ENCODE measurements at regions not wholly inside any gene's neighbourhood (a gene's known extent, or its start where the extent isn't known, plus 50 kb on each side); places are given as distances from the start of the nearest gene placed in this dataset.

- Histone ChIP-seq H3K9me3 (ENCODE audit: control insufficient read depth in 1 of 2, insufficient read depth in 1 of 2, low read depth in 1 of 2, low read length in 2 of 2) (no peaks in the 10 kb centered on the region), H3K79me2 (ENCODE audit: insufficient read depth, low read length) (no peaks in the 10 kb centered on the region), H3K27me3 (ENCODE audit: insufficient read depth, low read length) (0 out of 2 replicates have a peak, but pooled peaks cover 3% of the 10 kb centered on the region), H3K4me3 (replicated peaks in 1 of 2; ENCODE audit: low read depth in 1 of 2, low read length in 2 of 2) (no peak overlapping the region), H3K9ac (ENCODE audit: low read length) (no peak overlapping the region), H3K4me1 (ENCODE audit: control insufficient read depth in 1 of 2, insufficient read depth in 2 of 2, low read length in 2 of 2) (no peaks in the 10 kb centered on the region), H3K27ac (ENCODE audit: low read depth, low read length) (no peak overlapping the region), H3K4me2 (ENCODE audit: low read length) (no peak overlapping the region), H2AFZ (ENCODE audit: low read depth, low read length, poor library complexity, severe bottlenecking) (no peak overlapping the region), H3K9me2 (ENCODE audit: insufficient read depth) (no peaks in the 10 kb centered on the region), H4K20me1 (ENCODE audit: insufficient read depth) (no peaks in the 10 kb centered on the region), H3K36me3 (ENCODE audit: control insufficient read depth in 1 of 2, insufficient read depth in 2 of 2, low read length in 2 of 2) (no peaks in the 10 kb centered on the region)
- ChIA-PET RAD21 (ENCODE audit: low non-redundant PET in 1 of 2, low total read pairs in 2 of 2, uncharacterized antibody in 2 of 2, unreplicated experiment in 2 of 2) (no interaction called here), CTCF (no interaction called here), POLR2A (no interaction called here)
- TF ChIP-seq EGR1 (IDR thresholded peaks at IDR 0.05; ENCODE audit: low read depth): no peak
- TF ChIP-seq REST (IDR thresholded peaks at IDR 0.05; ENCODE audit: low read depth): no peak
- TF ChIP-seq SP1 (IDR thresholded peaks at IDR 0.05; ENCODE audit: low read depth): no peak
- TF ChIP-seq ZFX (IDR thresholded peaks at IDR 0.05): no peak
- no peak for TF ChIP-seq POLR2A (IDR thresholded peaks at IDR 0.05; ENCODE audit: borderline replicate concordance, extremely low read depth, insufficient read depth, insufficient read length)
- no peak for TF ChIP-seq YY1 (IDR thresholded peaks at IDR 0.05; ENCODE audit: extremely low read depth, insufficient replicate concordance, low read depth, low read length)
- TF ChIP-seq ELF1 (IDR thresholded peaks at IDR 0.05; ENCODE audit: borderline replicate concordance, low read depth): no peak
- TF ChIP-seq SIN3A (IDR thresholded peaks at IDR 0.05; ENCODE audit: low read depth): no peak
- TF ChIP-seq, protein P1, sequence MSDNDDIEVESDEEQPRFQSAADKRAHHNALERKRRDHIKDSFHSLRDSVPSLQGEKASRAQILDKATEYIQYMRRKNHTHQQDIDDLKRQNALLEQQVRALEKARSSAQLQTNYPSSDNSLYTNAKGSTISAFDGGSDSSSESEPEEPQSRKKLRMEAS (IDR thresholded peaks at IDR 0.05): no peak
- TF ChIP-seq, protein P2, sequence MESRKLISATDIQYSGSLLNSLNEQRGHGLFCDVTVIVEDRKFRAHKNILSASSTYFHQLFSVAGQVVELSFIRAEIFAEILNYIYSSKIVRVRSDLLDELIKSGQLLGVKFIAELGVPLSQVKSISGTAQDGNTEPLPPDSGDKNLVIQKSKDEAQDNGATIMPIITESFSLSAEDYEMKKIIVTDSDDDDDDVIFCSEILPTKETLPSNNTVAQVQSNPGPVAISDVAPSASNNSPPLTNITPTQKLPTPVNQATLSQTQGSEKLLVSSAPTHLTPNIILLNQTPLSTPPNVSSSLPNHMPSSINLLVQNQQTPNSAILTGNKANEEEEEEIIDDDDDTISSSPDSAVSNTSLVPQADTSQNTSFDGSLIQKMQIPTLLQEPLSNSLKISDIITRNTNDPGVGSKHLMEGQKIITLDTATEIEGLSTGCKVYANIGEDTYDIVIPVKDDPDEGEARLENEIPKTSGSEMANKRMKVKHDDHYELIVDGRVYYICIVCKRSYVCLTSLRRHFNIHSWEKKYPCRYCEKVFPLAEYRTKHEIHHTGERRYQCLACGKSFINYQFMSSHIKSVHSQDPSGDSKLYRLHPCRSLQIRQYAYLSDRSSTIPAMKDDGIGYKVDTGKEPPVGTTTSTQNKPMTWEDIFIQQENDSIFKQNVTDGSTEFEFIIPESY (IDR thresholded peaks at IDR 0.05; ENCODE audit: extremely low read depth, insufficient replicate concordance, low read length): no peak
- no peak for TF ChIP-seq FOSL1 (IDR thresholded peaks at IDR 0.05; ENCODE audit: low read depth)
- TF ChIP-seq EZH2phosphoT487 (IDR thresholded peaks at IDR 0.05; ENCODE audit: borderline replicate concordance): no peak
- no peak for TF ChIP-seq CBX3 (IDR thresholded peaks at IDR 0.05; ENCODE audit: low read depth)
- TF ChIP-seq, protein P3, sequence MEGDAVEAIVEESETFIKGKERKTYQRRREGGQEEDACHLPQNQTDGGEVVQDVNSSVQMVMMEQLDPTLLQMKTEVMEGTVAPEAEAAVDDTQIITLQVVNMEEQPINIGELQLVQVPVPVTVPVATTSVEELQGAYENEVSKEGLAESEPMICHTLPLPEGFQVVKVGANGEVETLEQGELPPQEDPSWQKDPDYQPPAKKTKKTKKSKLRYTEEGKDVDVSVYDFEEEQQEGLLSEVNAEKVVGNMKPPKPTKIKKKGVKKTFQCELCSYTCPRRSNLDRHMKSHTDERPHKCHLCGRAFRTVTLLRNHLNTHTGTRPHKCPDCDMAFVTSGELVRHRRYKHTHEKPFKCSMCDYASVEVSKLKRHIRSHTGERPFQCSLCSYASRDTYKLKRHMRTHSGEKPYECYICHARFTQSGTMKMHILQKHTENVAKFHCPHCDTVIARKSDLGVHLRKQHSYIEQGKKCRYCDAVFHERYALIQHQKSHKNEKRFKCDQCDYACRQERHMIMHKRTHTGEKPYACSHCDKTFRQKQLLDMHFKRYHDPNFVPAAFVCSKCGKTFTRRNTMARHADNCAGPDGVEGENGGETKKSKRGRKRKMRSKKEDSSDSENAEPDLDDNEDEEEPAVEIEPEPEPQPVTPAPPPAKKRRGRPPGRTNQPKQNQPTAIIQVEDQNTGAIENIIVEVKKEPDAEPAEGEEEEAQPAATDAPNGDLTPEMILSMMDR (IDR thresholded peaks at IDR 0.05 in 2 of 3, conservative IDR thresholded peaks at IDR 0.05 in 1 of 3; ENCODE audit: borderline replicate concordance in 1 of 3, insufficient read depth in 1 of 3, low read depth in 2 of 3, low read length in 2 of 3): no peak
- TF ChIP-seq CEBPB (IDR thresholded peaks at IDR 0.05; ENCODE audit: low read depth): no peak
- no peak for TF ChIP-seq TCF7L2 (IDR thresholded peaks at IDR 0.05; ENCODE audit: borderline replicate concordance, extremely low read depth, insufficient read depth, insufficient read length)
- TF ChIP-seq SRF (IDR thresholded peaks at IDR 0.05; ENCODE audit: low read depth): no peak
- no peak for TF ChIP-seq EZH2 (IDR thresholded peaks at IDR 0.05)
- no peak for TF ChIP-seq ZNF274 (IDR thresholded peaks at IDR 0.05; ENCODE audit: low read depth, low read length)
- ATAC-seq (no peak), DNase-seq (ENCODE audit: low read depth, low spot score) (no peak)
- intact Hi-C loops (cut with micrococcal nuclease): no loop called here
- BruUV-seq (replicated peaks): no TSS peak
Measured at GRCh38 chr16:5422643-5423496, 325.3 kb upstream of the EEF2KMT start.
